ENCODE measurements at regions not wholly inside any gene's neighbourhood (a gene's known extent, or its start where the extent isn't known, plus 50 kb on each side); places are given as distances from the start of the nearest gene placed in this dataset.

DNA sequence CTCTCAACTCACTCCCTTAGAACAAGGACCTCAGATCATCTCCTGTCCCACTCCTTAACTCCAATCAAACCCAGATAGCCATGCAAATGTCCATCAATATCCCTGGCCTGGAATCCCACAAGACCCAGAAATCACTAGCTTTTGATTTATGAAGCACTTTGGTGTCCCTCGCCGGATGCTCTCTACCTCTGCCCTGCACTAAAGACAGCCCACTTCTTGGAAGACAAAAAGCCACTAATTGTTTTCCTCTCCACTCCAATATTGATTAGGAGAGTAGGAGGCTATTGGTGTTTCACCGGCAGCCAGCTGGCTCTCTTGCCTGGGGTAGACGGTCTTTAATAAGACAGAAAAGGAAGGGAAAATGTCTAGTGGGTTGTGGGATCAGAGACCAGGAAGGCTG, 221.2 kb downstream of the BUD13 start:
- Histone ChIP-seq H3K4me1 (ENCODE audit: control insufficient read depth, insufficient read depth, low read length) (no peaks in the 10 kb centered on the region), H3K9ac (ENCODE audit: extremely low read depth, low read length, poor library complexity, severe bottlenecking) (no peak overlapping the region), H3K4me3 (ENCODE audit: low read length) (no peak overlapping the region), H3K27ac (ENCODE audit: low read depth, low read length) (no peak overlapping the region), H3K27me3 (ENCODE audit: control insufficient read depth, insufficient read depth, low read length, poor library complexity, severe bottlenecking) (no peaks in the 10 kb centered on the region), H3K9me3 (ENCODE audit: control insufficient read depth, low read length) (peaks cover 8% of the 10 kb centered on the region), H3K36me3 (ENCODE audit: control insufficient read depth, insufficient read depth, low read length) (no peaks in the 10 kb centered on the region)
- peaks cover 9% of the 10 kb centered on the region for H3K27me3 Mint-ChIP-seq (ENCODE audit: insufficient read depth)
- H3K36me3 Mint-ChIP-seq (ENCODE audit: low read depth), result no peaks in the 10 kb centered on the region
- no peak overlapping the region for H3K4me3 Mint-ChIP-seq
- DNase-seq, result no peak
- H3K4me1 Mint-ChIP-seq, result no peaks in the 10 kb centered on the region
- WGBS, 2 experiments (ENCODE audit: insufficient coverage in 1 of 2, insufficient read length in 1 of 2), result 92% methylated on average over 4 of the region's 4 CpGs; no CpG with 5 or more reads in 1 of the 2 experiments
- H3K27ac Mint-ChIP-seq, result no peak overlapping the region
- peaks cover 15% of the 10 kb centered on the region for H3K9me3 Mint-ChIP-seq
- TF ChIP-seq, protein P1, sequence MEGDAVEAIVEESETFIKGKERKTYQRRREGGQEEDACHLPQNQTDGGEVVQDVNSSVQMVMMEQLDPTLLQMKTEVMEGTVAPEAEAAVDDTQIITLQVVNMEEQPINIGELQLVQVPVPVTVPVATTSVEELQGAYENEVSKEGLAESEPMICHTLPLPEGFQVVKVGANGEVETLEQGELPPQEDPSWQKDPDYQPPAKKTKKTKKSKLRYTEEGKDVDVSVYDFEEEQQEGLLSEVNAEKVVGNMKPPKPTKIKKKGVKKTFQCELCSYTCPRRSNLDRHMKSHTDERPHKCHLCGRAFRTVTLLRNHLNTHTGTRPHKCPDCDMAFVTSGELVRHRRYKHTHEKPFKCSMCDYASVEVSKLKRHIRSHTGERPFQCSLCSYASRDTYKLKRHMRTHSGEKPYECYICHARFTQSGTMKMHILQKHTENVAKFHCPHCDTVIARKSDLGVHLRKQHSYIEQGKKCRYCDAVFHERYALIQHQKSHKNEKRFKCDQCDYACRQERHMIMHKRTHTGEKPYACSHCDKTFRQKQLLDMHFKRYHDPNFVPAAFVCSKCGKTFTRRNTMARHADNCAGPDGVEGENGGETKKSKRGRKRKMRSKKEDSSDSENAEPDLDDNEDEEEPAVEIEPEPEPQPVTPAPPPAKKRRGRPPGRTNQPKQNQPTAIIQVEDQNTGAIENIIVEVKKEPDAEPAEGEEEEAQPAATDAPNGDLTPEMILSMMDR (conservative IDR thresholded peaks at IDR 0.05), result no peak

DNA sequence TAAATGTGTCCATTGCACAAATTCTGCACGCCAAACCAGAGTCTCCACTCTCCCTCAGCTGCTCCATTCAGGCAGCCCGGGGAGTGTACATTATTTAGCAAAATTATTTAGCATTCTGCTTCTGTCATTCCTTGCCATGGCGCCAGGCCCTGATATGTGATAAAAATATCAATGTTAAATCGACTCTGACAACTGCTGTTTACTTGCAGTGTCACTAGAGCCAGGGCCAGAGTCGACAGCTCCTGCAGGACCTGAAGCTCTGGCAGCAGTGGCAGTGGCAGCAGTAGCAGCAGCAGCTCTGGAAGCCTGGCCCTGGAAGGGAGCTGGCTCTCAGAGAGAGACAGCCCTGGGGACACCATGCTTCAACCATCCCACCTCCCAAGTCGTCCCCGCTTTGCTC, 224.5 kb downstream of the BUD13 start:
- Histone ChIP-seq H3K27ac (ENCODE audit: low read depth, low read length) (no peak overlapping the region), H3K9me3 (ENCODE audit: control insufficient read depth, low read length) (peaks cover 8% of the 10 kb centered on the region), H3K4me1 (ENCODE audit: control insufficient read depth, insufficient read depth, low read length) (no peaks in the 10 kb centered on the region), H3K9ac (ENCODE audit: extremely low read depth, low read length, poor library complexity, severe bottlenecking) (no peak overlapping the region), H3K36me3 (ENCODE audit: control insufficient read depth, insufficient read depth, low read length) (no peaks in the 10 kb centered on the region), H3K27me3 (ENCODE audit: control insufficient read depth, insufficient read depth, low read length, poor library complexity, severe bottlenecking) (peaks cover 4% of the 10 kb centered on the region), H3K4me3 (ENCODE audit: low read length) (no peak overlapping the region)
- 89% methylated on average over 4 to 7 of the region's 7 CpGs for WGBS, 2 experiments (ENCODE audit: insufficient coverage in 1 of 2, insufficient read length in 1 of 2)
- Mint-ChIP-seq H3K36me3 (ENCODE audit: low read depth) (no peaks in the 10 kb centered on the region), H3K4me1 (no peaks in the 10 kb centered on the region), H3K27me3 (ENCODE audit: insufficient read depth) (no peaks in the 10 kb centered on the region), H3K9me3 (peaks cover 6% of the 10 kb centered on the region), H3K4me3 (no peak overlapping the region), H3K27ac (no peak overlapping the region)
- no peak for DNase-seq
- TF ChIP-seq, protein P1 (conservative IDR thresholded peaks at IDR 0.05), result no peak

DNA sequence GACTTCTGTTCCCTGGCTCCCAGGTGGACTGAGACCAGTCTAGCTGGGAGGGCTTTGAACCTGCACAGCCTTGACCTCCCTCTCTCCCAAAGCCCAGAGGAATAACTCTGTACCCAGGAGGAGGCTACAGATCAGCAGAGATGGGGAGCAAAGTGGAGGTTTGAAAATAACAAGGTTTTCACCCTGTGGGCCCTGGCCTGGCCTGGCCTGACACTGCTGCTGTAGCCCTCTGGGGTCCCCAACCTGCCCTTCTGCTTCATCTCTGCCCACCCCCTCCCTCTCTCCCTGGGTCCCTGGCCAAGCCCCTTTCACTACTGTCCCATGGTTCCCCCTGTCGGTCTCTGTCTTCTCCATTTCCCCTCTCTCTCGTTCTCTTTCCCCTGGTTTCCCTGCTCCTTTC, 225.2 kb downstream of the BUD13 start:
- Mint-ChIP-seq H3K4me1 (no peaks in the 10 kb centered on the region), H3K9me3 (peaks cover 6% of the 10 kb centered on the region), H3K27me3 (ENCODE audit: insufficient read depth) (no peaks in the 10 kb centered on the region), H3K27ac (no peak overlapping the region), H3K4me3 (no peak overlapping the region), H3K36me3 (ENCODE audit: low read depth) (no peaks in the 10 kb centered on the region)
- no peaks in the 10 kb centered on the region for H3K4me1 ChIP-seq (ENCODE audit: control insufficient read depth, insufficient read depth, low read length)
- TF ChIP-seq, protein P1 (conservative IDR thresholded peaks at IDR 0.05), result no peak
- H3K36me3 ChIP-seq (ENCODE audit: control insufficient read depth, insufficient read depth, low read length), result no peaks in the 10 kb centered on the region
- no peak for DNase-seq
- H3K4me3 ChIP-seq (ENCODE audit: low read length), result no peak overlapping the region
- WGBS, 2 experiments (ENCODE audit: insufficient coverage in 1 of 2, insufficient read length in 1 of 2), result 80 to 84% methylated on average over 2 of the region's 2 CpGs
- no peak overlapping the region for H3K9ac ChIP-seq (ENCODE audit: extremely low read depth, low read length, poor library complexity, severe bottlenecking)
- H3K27ac ChIP-seq (ENCODE audit: low read depth, low read length), result no peak overlapping the region
- H3K9me3 ChIP-seq (ENCODE audit: control insufficient read depth, low read length), result peaks cover 8% of the 10 kb centered on the region
- peaks cover 8% of the 10 kb centered on the region for H3K27me3 ChIP-seq (ENCODE audit: control insufficient read depth, insufficient read depth, low read length, poor library complexity, severe bottlenecking)

All from endodermal cell (in vitro differentiated cells).